Stimulated activated CD8-positive, alpha-beta memory T cell treated with anti-CD3 and anti-CD28 coated beads, Interleukin-2, amount 100 ng/mL, for 48 hours (primary cell): ENCODE measurements at regions not wholly inside any gene's neighbourhood (a gene's known extent, or its start where the extent isn't known, plus 50 kb on each side); places are given as distances from the start of the nearest gene placed in this dataset.

Source experiments
- DNase-seq, 2 donors: peaks; one replicate each; pipeline ENCODE4 v3.0.0-alpha.2; 2020; ENCODE audit warnings: low read depth in 2 of 2

DNA sequence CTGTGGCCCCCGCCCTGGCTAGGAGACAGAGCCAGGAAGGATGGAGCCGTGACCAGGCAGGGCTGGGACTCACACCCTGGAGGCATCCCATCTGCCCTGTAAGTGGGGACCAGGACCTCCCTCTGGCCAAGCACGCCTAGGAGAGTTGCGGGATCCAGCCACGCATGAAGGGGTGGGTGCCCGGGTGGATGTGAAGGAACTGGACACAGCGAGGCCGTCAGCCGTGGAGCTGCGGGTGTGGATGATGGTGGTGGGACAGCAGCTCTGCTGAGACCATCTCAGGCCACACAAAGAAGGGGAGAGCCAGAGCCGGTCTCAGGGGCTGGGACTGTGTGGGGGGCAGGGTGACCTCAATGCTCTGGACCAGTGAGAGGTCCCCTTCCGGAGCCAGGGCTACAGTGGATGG, 746.4 kb downstream of the BRD1 start:
- DNase-seq = no peak

DNA sequence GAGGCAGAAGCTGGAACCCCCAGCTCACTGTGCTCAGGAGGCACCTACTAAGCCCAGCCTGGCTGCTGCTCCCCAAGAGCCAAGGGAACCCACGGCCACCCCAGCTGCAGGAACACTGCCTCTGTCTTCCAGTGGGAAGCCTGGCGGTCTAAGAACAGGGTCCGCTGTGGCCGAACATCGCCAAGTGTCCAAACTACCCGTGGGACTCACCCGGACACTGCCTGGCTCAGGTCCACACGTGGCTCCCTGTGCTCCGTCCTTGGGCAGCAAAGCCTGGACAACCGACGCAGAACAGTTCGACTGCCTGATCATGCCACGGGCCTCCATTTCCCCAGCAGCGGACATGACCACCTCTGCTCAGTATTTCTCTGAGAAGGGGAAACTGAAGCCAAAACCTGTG, 747.0 kb downstream of the BRD1 start:
- DNase-seq = no peak

DNA sequence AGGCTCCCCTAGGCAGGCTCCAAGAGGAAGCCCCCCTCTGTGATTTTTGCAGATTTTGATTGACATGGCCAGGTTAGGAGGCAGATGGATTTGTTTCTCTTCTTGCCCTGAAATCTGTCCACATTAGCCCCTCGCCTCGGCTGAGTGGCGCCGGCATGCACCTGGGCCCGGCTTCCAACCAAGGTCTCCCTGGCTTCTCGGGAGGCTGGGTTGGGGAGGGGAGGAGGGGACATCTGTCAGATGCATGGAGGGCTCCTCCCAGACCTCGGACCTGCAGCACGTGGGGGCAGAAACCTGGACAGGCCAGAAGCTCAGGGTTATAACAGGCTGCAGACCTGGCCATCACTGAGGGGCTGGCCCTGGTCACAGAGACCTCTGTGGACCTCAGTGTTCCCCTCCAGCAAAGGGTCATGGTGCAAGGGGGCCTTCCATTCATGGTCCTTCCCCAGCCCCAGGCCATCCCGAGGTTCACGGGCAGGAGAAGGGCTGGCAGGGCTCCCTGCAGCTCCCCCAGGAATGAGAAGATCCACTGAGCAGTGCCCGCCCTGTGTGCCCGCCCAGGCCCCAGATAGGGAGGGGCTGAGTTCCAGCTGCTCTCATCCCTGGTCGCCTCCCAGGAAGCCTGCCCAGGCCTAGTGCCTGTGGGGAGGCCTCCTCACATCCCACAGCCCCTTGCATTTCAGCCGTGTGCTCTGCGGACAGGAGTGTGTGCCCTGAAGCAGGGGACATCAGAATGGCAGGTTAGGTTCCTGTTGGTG, 747.8 kb downstream of the BRD1 start:
- DNase-seq = no peak

GRCh38 chr22:49079027-49079725, 748.5 kb downstream of the BRD1 start:
- DNase-seq = no peak

- no peak for DNase-seq
These were observed 749.5 kb downstream of the BRD1 start for GRCh38 chr22:49078076-49078710.

DNA sequence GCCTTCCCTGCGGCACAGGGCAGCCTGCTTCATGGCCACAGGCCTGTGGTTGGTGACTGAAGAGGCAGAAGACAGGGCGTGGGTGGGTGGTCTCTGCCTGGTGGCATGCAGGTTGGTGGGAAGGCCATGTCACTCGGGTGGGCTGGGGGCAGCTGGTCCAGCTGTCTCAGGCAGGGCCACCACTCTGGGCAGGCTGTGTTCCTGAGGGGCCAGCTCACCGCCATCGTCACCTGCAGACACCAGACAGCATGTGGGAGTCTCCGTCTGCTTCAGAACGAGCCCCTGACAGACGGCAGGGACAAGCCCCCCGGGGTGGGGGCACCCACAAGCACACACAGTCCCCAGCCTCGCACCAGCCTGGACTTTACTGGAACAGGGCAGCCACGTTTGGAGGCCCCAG, 750.1 kb downstream of the BRD1 start:
- no peak for DNase-seq

GRCh38 chr22:49077036-49077393, 750.7 kb downstream of the BRD1 start:
- DNase-seq = no peak

- no peak for DNase-seq
These were observed 751.2 kb downstream of the BRD1 start for GRCh38 chr22:49076300-49077035.

GRCh38 chr22:49075150-49075549, 752.5 kb downstream of the BRD1 start:
- DNase-seq = no peak

GRCh38 chr22:49073873-49074417, 753.7 kb downstream of the BRD1 start:
- DNase-seq = no peak

- DNase-seq = no peak
These were observed 754.6 kb downstream of the BRD1 start for GRCh38 chr22:49072996-49073645.

- no peak for DNase-seq
These were observed 757.2 kb downstream of the BRD1 start for GRCh38 chr22:49070501-49070900.

DNA sequence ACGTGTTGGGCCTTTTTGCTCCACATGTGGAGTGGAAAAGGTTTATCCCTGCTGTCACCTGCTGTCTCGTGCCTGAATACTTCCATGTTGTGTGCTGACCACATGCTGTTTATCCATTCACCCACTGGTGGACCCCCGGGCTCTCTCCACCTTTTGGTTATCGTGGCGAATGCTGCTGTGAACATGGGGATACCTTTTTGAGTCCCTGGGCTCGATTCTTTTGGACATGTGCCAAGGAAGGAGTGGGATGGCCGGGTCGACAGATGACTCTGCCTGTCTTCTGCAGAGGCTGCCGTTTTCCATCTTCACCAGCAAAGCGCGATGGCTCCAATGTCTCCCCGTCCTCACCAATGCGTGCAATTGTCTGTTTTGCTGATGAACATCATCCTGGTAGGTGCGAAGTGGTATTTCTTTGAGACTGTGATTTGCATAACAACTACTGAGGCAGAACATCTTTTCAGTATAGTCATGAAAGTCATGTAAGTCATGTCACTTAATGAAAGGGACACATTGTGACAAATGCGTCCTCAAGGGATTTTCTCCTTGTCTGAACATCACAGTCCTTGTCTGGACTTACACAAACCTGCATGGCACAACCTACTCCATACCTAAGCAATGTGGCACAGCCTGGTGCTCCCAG, 758.7 kb downstream of the BRD1 start:
- no peak for DNase-seq

- DNase-seq = no peak
These were observed 760.2 kb downstream of the BRD1 start for GRCh38 chr22:49067504-49067903.

GRCh38 chr22:49066619-49067018, 761.1 kb downstream of the BRD1 start:
- no peak for DNase-seq

DNA sequence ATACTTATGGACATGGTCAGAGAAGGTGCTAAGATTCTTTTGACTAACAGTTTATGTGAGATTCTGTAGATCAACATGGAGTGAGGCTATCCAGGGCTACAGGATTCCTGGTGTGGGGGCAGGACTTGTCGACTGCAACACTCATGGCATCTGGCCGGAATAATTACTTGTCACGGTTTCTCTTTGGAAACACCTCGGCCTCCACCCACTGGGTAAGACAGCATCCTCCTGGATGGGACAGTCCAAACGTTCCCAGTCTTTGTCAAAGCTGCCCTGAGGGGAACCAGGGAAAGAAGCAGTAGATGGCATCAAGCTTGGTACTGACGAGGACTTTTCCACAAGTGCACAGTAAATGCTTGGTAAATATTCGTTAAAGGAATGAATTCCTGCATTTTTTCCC, 762.8 kb downstream of the BRD1 start:
- DNase-seq = no peak

DNA sequence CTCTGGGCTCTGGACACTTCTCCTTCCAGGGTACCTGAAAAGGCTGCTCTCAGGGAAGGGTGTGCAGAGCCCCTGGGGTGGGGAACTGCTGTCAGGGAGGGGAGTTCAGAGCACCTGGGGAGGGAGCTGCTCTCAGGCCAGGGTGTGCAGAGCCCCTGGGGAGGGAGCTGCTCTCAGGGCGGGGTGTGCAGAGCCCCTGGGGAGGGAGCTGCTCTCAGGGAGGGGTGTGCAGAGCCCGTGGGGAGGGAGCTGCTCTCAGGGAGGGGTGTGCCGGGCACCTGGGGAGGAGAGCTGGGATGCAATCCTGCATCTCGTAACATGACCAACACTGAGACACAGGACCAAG, 764.2 kb downstream of the BRD1 start:
- DNase-seq = no peak

DNA sequence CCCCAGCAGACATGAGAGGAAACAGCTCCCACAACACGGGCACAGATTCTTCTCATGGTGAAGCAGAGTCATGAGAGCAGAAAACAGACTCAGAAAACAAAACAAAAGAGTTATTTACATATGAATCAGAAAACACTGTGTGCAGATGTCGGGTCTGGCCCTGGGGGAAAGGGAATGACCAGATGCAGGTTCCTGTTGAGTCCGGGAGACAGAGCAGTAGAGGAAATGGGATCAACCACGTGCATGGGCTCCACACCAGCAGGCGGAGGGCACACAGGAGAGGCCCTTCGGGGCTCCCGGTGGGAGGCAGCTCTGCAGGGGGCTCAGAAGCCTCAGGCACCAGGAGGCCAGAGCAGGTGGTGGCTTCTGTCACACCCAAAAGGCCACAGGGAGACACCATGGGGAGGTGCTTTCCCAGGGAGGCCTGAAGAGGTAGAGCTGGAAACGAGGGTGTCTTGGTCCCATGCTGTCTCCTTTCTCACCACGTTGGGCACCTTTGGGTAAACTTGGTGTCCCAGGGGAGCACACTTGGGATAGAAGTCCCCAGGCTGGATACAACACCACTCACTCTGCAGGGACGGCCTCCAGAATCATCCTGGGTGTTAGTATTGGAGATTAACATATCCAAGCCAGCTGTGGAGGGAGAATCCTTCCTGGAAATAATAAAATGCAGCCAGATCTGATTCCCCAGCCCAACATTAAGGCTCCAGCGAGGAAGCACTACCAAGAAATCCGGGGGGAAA, 764.7 kb downstream of the BRD1 start:
- DNase-seq = no peak

GRCh38 chr22:49062155-49062801, 765.4 kb downstream of the BRD1 start:
- no peak for DNase-seq

DNA sequence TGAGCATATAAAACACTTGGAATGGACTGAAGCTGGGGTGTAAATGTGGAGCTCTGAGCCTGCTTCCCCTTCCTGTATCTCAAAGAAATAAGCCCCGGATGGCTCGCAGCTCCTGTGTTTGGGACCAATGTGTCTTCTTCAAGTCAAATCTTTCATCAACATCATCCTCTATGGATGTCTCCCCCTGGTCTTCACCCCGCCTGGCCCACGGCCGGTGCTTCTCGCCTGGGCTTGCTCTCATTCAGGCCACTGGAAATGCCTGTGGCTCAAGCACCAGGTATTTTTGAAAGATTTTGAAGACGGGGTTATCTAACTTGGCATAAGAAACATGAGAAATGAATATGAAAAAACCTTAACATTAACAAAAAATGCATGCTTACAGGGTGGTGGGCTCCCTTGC, 769.8 kb downstream of the BRD1 start:
- no peak for DNase-seq
